Activated CD4-positive, alpha-beta T cell treated with anti-CD3 and anti-CD28 coated beads for 48 hours (primary cell): ENCODE measurements at regions not wholly inside any gene's neighbourhood (a gene's known extent, or its start where the extent isn't known, plus 50 kb on each side); places are given as distances from the start of the nearest gene placed in this dataset.

ENCODE experiments used
- DNase-seq: peaks from one replicate; pipeline ENCODE4 v3.0.0-alpha.2; 2020

DNA sequence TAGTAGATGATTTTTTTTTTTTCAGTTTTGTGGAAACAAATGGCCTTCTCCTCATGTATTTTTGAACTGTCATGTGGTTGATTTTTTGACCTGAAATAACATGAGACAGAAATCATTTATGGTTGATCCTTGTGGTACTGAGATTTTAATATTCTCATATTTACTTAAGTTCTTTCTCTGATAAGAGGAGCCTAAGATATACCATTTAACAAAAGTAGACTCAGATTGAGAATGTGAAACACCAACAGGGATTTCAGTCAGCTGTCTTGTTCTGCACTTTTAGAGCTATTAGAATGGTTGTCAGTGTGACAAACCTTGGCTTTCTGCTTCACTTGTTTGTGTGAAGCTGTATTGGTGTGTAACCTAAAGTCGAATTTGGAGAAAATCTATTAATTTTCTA is 575.7 kb downstream of the SPOCK3 start:
- no peak for DNase-seq

DNA sequence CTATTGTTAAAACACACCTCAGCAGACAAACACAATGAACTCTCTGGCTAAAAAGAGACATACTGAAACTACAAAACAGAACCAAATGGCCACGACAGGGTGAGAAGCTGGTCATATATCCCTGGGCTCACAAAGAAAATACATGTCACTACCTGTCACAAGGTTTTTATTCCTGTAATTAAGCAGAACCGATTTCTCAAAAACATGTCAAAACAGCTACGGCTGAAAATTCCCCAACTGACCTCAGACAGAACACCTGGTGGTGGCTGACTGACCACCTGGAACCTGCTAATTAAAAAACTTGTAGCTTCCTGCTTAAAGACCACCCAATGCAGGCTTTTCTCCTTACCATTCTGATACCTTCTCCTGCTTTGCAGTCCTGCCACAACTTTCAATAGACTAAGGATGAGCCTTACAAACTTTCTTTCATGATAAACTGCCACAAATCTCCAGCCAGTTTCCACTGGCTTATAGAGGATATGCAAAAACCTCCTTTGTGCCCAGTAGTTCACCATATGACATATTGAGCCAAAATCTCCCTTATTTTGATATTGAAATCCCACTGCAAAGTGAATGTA is 571.9 kb downstream of the SPOCK3 start:
- no peak for DNase-seq

DNA sequence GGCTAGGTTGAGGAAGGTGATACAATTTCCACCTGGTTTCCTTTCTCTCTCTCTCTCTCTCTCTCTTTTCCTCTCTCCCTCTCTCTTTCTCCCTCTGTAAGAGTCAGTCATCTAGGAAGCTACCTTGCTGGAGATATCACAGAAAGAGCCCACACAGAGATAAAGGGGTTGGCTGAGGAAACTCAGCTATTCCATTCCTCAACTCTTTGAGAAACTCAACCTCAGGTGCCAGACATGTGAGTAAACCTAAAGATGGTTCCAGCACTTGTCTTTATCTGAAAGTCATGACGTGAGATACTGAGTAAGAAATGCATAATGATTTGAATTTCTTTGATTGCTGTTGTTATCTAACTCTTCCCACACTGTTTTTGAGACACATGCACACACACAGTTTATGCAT is 564.0 kb downstream of the SPOCK3 start:
- DNase-seq = no peak

DNA sequence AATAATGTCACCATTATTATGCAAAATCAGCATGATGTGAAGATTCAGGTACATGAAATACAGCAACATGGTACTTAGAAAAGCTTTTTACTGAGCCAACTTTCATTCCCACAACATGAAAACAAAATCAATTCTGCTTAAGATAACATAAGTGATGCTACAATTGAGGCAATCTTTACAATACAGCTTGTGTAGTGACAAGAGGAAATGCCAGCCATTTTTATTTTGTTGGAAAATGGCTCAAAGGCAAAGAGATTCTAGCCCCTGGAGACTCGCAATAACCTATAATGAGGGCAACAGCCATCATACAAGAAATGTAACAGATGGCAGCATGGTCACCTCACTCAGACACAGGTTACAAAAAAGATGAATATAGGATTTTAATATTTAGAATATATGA is 560.4 kb downstream of the SPOCK3 start:
- DNase-seq = no peak

DNA sequence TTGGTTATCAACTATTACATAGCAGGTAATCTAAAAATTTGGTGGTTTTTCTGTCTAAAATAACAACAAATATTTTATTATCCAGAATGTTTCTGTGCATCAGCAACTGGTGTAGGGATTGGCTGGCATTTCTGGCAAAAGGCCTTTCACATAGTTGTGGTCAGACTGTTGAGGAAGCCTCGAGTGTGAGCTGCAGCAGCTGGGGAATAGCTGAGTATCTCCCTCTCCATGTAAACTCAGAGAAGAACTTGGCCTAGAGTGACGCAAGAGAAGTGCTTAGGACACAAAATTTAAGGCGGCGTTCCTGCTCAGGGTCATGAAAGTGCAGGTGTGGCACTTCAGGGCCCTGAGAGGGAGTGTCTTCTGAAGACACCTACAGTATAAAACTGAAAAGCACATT is 558.9 kb downstream of the SPOCK3 start:
- no peak for DNase-seq

DNA sequence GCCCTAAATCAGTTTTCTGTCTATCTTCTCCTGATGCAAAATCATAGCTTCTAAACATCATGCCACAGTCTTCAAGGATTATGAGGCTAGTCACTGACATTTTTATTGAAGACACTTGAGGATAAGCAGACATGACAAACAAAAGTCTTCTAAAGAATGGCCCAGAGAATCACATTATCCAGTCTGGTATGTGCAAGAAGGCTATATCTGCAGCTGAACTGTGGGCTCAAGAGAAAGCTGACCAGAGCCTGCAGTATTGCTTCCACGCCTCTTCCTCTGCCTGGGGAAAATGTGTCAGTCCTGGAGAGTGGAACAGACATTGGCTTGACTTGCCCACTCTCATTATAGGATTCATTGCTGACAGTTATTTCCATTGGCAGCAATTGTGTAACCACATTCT is 553.5 kb downstream of the SPOCK3 start:
- no peak for DNase-seq

DNA sequence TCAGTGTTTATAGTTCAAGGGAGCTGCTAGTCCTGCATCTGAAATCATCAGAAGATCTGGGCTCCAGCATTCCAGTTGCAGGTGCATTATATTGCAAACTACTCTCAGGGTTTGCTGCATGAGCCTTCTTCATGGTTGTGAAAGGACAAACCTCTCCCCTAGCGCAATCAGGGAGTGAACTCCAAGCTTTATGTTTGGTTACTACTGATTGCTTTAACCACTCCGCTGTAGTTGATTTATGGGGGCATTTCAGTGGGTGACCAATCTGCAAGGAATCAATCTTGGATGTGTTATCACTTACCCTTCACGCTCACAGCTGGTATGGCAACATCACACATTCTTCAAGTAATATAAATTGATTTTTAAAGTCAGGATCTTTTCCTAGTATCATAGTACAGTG is 552.1 kb downstream of the SPOCK3 start:
- no peak for DNase-seq
